ENCODE measurements at regions not wholly inside any gene's neighbourhood (a gene's known extent, or its start where the extent isn't known, plus 50 kb on each side); places are given as distances from the start of the nearest gene placed in this dataset.
A peak's percentile ranks its signal among the peaks of the same experiment; 100 is the strongest.

GRCh38 chr1:234735476-234735875 lies 125.5 kb upstream of the IRF2BP2 start:
- Histone ChIP-seq H3K27me3 (no peaks in the 10 kb centered on the region), H3K4me2 (no peak overlapping the region), H3K79me2 (ENCODE audit: low read depth) (no peaks in the 10 kb centered on the region), H2AFZ (replicated peaks) (peak overlapping the region; percentile 16), H3K36me3 (no peaks in the 10 kb centered on the region), H3K4me1 (peaks cover 22% of the 10 kb centered on the region), H3K9ac (no peak overlapping the region), H3K27ac (no peak overlapping the region), H3K4me3 (no peak overlapping the region), H4K20me1 (ENCODE audit: low read depth) (no peaks in the 10 kb centered on the region), H3K9me3 (ENCODE audit: low read depth) (no peaks in the 10 kb centered on the region), H3F3A (ENCODE audit: low read depth) (no peaks in the 10 kb centered on the region)
- Mint-ChIP-seq H3K36me3 (no peaks in the 10 kb centered on the region), H3K4me1 (peaks cover 82% of the 10 kb centered on the region), H3K27me3 (ENCODE audit: insufficient read depth, low read depth) (peaks cover 12% of the 10 kb centered on the region), H3K27ac (peak overlapping the region; percentile 69), H3K9me3 (no peaks in the 10 kb centered on the region), H3K4me3 (no peak overlapping the region)
- DNase-seq (ENCODE audit: low spot score), result no peak
- TF ChIP-seq CTCF (IDR thresholded peaks at IDR 0.05) (no peak), EZH2 (IDR thresholded peaks at IDR 0.05) (no peak), EZH2phosphoT487 (IDR thresholded peaks at IDR 0.05) (no peak)

- H3K4me3 Mint-ChIP-seq, result peak overlapping the region; percentile 35
- Histone ChIP-seq H3K9me3 (ENCODE audit: low read depth) (no peaks in the 10 kb centered on the region), H3K4me2 (no peak overlapping the region), H4K20me1 (ENCODE audit: low read depth) (no peaks in the 10 kb centered on the region), H3K27ac (no peak overlapping the region), H3K4me3 (no peak overlapping the region), H3K27me3 (no peaks in the 10 kb centered on the region), H3K36me3 (no peaks in the 10 kb centered on the region), H2AFZ (replicated peaks) (no peak overlapping the region), H3F3A (ENCODE audit: low read depth) (no peaks in the 10 kb centered on the region), H3K4me1 (peaks cover 22% of the 10 kb centered on the region), H3K79me2 (ENCODE audit: low read depth) (no peaks in the 10 kb centered on the region), H3K9ac (no peak overlapping the region)
- no peak for TF ChIP-seq EZH2phosphoT487 (IDR thresholded peaks at IDR 0.05)
- no peak for TF ChIP-seq CTCF (IDR thresholded peaks at IDR 0.05)
- H3K9me3 Mint-ChIP-seq, result no peaks in the 10 kb centered on the region
- H3K36me3 Mint-ChIP-seq, result no peaks in the 10 kb centered on the region
- DNase-seq (ENCODE audit: low spot score), result no peak
- peak overlapping the region; percentile 69 for H3K27ac Mint-ChIP-seq
- peaks cover 11% of the 10 kb centered on the region for H3K27me3 Mint-ChIP-seq (ENCODE audit: insufficient read depth, low read depth)
- peaks cover 84% of the 10 kb centered on the region for H3K4me1 Mint-ChIP-seq
Measured at GRCh38 chr1:234734869-234735268, 124.9 kb upstream of the IRF2BP2 start.

GRCh38 chr1:234734412-234734835 lies 124.4 kb upstream of the IRF2BP2 start:
- Histone ChIP-seq H4K20me1 (ENCODE audit: low read depth) (no peaks in the 10 kb centered on the region), H3F3A (ENCODE audit: low read depth) (no peaks in the 10 kb centered on the region), H3K9ac (no peak overlapping the region), H3K4me2 (no peak overlapping the region), H2AFZ (replicated peaks) (no peak overlapping the region), H3K4me1 (peaks cover 22% of the 10 kb centered on the region), H3K9me3 (ENCODE audit: low read depth) (no peaks in the 10 kb centered on the region), H3K27ac (no peak overlapping the region), H3K27me3 (no peaks in the 10 kb centered on the region), H3K36me3 (no peaks in the 10 kb centered on the region), H3K4me3 (no peak overlapping the region), H3K79me2 (ENCODE audit: low read depth) (no peaks in the 10 kb centered on the region)
- H3K27ac Mint-ChIP-seq, result peak overlapping the region; percentile 94
- no peak overlapping the region for H3K4me3 Mint-ChIP-seq
- H3K36me3 Mint-ChIP-seq, result no peaks in the 10 kb centered on the region
- no peak for DNase-seq (ENCODE audit: low spot score)
- H3K9me3 Mint-ChIP-seq, result no peaks in the 10 kb centered on the region
- peaks cover 12% of the 10 kb centered on the region for H3K27me3 Mint-ChIP-seq (ENCODE audit: insufficient read depth, low read depth)
- H3K4me1 Mint-ChIP-seq, result peaks cover 84% of the 10 kb centered on the region
- TF ChIP-seq EZH2 (IDR thresholded peaks at IDR 0.05) (no peak), CTCF (IDR thresholded peaks at IDR 0.05) (no peak), EZH2phosphoT487 (IDR thresholded peaks at IDR 0.05) (no peak)

All from neural progenitor cell (in vitro differentiated cells).